Ovary (tissue), 3 donors: ENCODE measurements at regions not wholly inside any gene's neighbourhood (a gene's known extent, or its start where the extent isn't known, plus 50 kb on each side); places are given as distances from the start of the nearest gene placed in this dataset.

Experiments used
- CTCF ChIP-seq, 3 donors: fragments of 450-650 bp in 2 of 3; fragments of 200-600 bp in 1 of 3; IDR thresholded peaks; one replicate each; pipeline versions ENCODE4 v1.5.1 to v1.8.0; 2016 to 2022; ENCODE audit warnings: antibody characterized with exemption in 3 of 3, mild to moderate bottlenecking in 1 of 3
- EP300 ChIP-seq: sonication (generic); formaldehyde crosslinking; IDR thresholded peaks from one replicate; pipeline ENCODE4 v1.6.1; 2017; ENCODE audit warnings: antibody characterized with exemption
- donor health status: DM: no; HTN: no; CAD: no.

- TF ChIP-seq CTCF (IDR thresholded peaks at IDR 0.05) (no peak), EP300 (no peak)
Measured at GRCh38 chr3:89867286-89867685, 759.9 kb downstream of the EPHA3 start.
